Erythroblast (primary cell): ENCODE measurements at regions not wholly inside any gene's neighbourhood (a gene's known extent, or its start where the extent isn't known, plus 50 kb on each side); places are given as distances from the start of the nearest gene placed in this dataset.

ENCODE experiments used
- GATA1 ChIP-seq: IDR thresholded peaks from 2 replicates; pipeline ENCODE4 v1.6.1; 2011; ENCODE audit warnings: low read depth, mild to moderate bottlenecking, control low read depth, low read length, moderate library complexity
- POLR2A ChIP-seq: IDR thresholded peaks from 2 replicates; pipeline ENCODE4 v1.6.1; 2011; ENCODE audit warnings: mild to moderate bottlenecking, low read length

DNA sequence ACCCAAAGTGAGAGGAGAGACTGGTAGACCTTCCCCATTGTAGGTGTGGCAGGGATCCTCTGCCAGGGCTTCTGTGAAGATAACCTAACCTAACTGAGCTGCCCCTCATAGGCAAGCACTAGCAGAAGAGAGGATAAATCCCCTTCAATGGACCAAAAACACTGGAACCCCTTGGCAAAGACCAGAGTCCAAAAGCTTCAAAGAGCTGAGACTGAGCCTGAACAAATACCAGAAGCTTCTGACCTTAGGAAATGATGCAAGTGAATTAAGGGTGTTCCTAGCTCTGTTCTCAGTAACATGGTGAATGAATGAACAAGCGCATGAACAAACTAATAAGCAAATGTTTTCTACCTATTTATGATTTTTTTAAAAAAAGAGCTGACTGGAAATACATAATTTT, 123.2 kb downstream of the RRAGC start:
- TF ChIP-seq POLR2A: no peak
- no peak for TF ChIP-seq GATA1
